ENCODE measurements at regions not wholly inside any gene's neighbourhood (a gene's known extent, or its start where the extent isn't known, plus 50 kb on each side); places are given as distances from the start of the nearest gene placed in this dataset.
"Not testable (repeated sequence)": the region's sequence is repeated elsewhere in the genome, so short reads cannot be mapped to it uniquely, and the experiment has no call there.

DNA sequence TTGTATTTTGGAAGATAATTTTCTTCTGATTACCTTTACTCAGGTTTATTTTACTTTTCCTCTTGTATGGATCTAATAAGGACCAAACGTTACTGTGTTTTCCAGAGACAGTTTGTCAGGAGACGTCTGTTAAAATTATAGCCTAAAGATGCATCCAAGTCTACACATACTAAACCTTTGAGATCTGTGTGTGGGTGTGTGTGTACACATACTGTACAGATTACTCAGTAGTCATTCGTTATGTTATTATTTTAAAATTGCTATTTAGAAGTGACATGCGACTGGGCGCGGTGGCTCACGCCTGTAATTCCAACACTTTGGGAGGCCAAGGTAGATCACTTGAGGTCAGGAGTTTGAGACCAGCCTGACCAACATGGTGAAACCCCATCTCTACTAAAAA, 51.6 kb upstream of the CNTLN start:
- no peak overlapping the region for H3K4me3 Mint-ChIP-seq
- H3K27ac Mint-ChIP-seq = no peak overlapping the region
- no peaks in the 10 kb centered on the region for H3K36me3 Mint-ChIP-seq
- H3K9me3 Mint-ChIP-seq = peaks cover 0 to 2% (median 0%) of the 10 kb centered on the region in 6 donors
- no peaks in the 10 kb centered on the region for H3K4me1 Mint-ChIP-seq
- peaks cover 2 to 4% (median 4%) of the 10 kb centered on the region in 3 donors for H3K27me3 Mint-ChIP-seq (ENCODE audit: low read depth in 3 of 3)
- DNase-seq = no peak

DNA sequence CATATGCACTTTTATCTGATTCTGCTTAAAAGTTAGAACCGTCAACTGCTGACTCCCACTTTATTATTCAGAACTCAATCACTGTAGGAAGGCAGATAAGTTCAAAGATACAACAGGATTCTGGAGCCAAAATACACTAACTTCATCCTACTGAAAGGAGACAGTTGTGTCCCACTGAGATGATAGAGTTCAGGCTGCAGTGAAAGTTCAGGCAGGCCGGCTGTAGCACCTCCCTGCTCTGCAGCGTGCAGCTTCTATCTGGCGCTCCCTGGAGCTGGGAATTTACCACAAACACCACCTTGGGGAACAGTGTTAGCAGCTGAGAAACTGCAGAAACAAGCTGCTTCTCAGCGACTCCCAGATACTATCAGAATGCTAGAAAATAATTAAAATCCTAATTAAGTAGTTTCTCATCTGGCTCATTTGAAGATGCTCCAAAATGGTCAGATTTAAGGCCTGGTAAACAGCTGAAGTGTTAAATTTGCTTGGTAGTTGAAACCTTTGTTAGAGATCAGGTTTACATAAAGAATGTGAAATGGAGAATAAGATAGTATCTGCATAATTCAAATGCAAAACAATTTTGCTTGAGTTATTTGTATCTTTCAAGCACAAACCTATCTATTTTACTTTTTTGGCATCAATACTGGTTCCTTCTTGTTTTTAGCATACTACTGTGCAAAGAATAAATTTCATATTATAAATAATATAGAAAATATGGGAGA, 52.3 kb upstream of the CNTLN start:
- Mint-ChIP-seq H3K4me3 (no peak overlapping the region), H3K4me1 (no peaks in the 10 kb centered on the region), H3K27ac (no peak overlapping the region), H3K36me3 (no peaks in the 10 kb centered on the region), H3K27me3 (ENCODE audit: low read depth in 3 of 3) (peaks cover 2 to 4% (median 4%) of the 10 kb centered on the region in 3 donors), H3K9me3 (peaks cover 0 to 2% (median 0%) of the 10 kb centered on the region in 6 donors)
- no peak for DNase-seq

DNA sequence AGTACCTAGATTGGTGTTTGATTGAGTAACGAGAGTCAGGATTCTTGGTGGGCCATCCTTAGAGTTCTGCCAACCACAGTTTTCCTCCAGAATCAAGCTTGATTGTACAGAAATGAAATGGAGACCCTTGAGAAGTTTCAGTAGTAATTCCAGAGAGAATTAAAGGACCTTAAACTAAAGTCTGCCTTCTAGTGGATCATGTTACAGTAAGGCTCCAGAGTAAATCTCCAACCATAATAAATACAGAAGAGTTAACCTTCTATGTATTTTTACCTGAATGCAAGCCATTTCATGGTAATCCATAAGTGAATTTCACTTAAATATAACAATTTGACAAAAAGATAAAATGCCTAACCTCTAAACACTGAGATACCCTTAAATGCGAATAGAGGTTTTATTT, 53.0 kb upstream of the CNTLN start:
- Mint-ChIP-seq H3K4me3 (no peak overlapping the region), H3K4me1 (no peaks in the 10 kb centered on the region), H3K36me3 (no peaks in the 10 kb centered on the region), H3K27ac (no peak overlapping the region), H3K27me3 (ENCODE audit: low read depth in 3 of 3) (peaks cover 2 to 4% (median 2%) of the 10 kb centered on the region in 3 donors), H3K9me3 (peaks cover 0 to 2% (median 0%) of the 10 kb centered on the region in 6 donors)
- DNase-seq = no peak

DNA sequence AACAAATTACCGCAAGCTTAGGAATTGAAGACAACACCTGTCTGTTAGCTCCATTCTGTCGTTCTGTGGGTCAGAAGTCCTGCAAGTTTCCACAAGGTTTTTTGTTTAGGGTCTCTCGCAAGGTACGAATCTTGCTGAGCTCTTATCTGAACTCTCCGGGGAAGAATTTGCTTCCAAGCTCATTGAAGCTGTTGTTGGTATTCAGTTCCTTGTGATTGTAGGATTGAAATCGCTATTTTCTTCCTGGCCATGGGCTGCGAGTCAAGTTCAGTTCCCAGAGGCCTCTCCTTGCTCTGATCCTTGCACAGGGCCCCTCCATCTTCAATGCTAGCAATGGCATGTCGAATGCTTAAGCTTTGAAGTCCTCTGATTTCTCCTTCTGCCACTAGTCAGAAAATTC, 53.5 kb upstream of the CNTLN start:
- no peak overlapping the region for H3K27ac Mint-ChIP-seq
- H3K4me1 Mint-ChIP-seq = no peaks in the 10 kb centered on the region
- no peaks in the 10 kb centered on the region for H3K36me3 Mint-ChIP-seq
- peaks cover 0 to 4% (median 2%) of the 10 kb centered on the region in 3 donors for H3K27me3 Mint-ChIP-seq (ENCODE audit: low read depth in 3 of 3)
- no peak for DNase-seq
- peaks cover 0 to 2% (median 0%) of the 10 kb centered on the region in 6 donors for H3K9me3 Mint-ChIP-seq
- H3K4me3 Mint-ChIP-seq = no peak overlapping the region

DNA sequence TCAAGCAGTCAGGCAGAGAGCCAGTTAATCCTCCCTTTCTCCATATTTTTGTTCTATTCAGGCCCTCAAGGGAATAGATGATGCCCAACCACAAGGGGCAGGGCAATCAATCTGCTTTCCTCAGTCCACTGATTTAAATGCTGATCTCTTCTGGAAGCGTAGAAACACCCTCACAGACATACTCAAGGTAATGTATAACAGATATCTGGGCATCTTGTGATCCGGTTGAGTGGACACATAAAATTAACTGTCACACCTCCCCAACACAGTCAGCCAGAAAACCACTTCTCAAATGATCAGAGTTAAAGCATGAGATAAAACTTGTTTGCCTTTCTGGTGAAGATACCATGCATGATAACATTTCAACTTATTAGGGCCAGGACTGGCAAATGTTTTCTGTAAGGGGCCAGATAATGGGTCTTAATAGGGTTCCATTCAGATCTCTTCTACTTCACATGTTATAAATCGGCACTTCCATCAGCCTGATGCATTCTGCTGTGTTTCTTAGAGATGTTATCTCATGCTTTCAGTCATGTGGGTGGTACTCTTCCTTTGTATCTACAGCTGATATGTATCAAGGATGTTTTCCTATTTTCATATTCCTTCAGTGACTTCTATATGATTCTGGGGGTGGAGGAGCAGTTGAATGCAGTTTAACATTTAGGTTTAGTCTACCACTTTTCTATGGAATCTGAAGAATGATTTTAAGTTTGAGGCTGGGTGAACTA, 58.9 kb upstream of the CNTLN start:
- no peak overlapping the region for H3K27ac Mint-ChIP-seq
- H3K9me3 Mint-ChIP-seq = peaks cover 0 to 4% (median 0%) of the 10 kb centered on the region in 6 donors
- no peak for DNase-seq
- no peaks in the 10 kb centered on the region for H3K4me1 Mint-ChIP-seq
- H3K27me3 Mint-ChIP-seq (ENCODE audit: low read depth in 3 of 3) = peaks cover 0 to 2% (median 0%) of the 10 kb centered on the region in 3 donors
- H3K4me3 Mint-ChIP-seq = no peak overlapping the region
- no peaks in the 10 kb centered on the region for H3K36me3 Mint-ChIP-seq

DNA sequence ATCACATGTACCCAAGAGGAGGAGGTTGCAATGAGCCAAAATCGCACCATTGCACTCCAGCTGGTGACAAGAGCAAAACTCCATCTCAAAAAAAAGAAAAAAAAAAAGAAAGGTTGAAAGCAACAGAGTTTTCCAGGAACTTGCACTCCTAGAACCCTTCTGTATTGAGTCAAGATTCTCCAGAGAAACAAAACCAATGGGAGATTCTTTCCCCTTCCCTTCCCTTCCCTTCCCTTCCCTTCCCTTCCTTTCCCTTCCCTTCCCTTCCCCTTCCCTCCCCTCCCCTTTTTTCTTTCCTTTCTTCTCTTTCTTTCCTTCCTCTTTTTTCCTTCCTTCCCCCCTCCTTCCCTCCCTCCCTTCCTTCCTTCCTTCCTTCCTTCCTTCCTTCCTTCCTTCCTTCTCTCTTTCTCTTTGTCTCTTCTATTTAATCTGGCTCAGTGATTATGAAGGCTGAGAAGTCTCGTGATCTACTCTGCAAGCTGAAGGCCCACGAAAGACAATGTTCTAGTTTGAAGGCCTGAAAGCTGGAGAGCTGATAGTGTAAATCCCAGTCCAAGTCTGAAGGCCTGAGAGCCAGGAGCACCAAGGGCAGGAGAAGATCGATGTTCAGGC, 59.6 kb upstream of the CNTLN start:
- Mint-ChIP-seq H3K4me3 (no peak overlapping the region), H3K27ac (no peak overlapping the region), H3K36me3 (no peaks in the 10 kb centered on the region), H3K9me3 (peaks cover 0 to 4% (median 0%) of the 10 kb centered on the region in 6 donors), H3K4me1 (no peaks in the 10 kb centered on the region), H3K27me3 (ENCODE audit: low read depth in 3 of 3) (peaks cover 0 to 2% (median 0%) of the 10 kb centered on the region in 3 donors)
- DNase-seq = no peak

DNA sequence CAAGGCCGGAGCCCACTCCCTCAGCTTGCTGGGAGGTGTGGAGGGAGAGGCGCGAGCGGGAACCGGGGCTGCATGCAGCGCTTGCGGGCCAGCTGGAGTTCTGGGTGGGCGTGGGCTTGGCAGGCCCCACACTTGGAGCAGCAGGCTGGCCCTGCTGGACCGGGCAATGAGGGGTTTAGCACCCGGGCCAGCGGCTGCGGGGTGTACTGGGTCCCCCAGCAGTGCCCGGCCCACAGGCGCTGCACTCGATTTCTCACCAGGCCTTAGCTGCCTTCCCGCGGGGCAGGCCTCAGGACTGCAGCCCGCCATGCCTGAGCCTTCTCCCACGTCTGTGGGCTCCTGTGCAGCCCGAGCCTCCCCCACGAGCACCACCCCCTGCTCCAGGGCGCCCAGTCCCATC, 62.3 kb upstream of the CNTLN start:
- not testable (repeated sequence) for H3K9me3 Mint-ChIP-seq; H3K4me3 Mint-ChIP-seq; H3K36me3 Mint-ChIP-seq; DNase-seq; H3K4me1 Mint-ChIP-seq; H3K27me3 Mint-ChIP-seq (ENCODE audit: low read depth in 3 of 3); H3K27ac Mint-ChIP-seq

DNA sequence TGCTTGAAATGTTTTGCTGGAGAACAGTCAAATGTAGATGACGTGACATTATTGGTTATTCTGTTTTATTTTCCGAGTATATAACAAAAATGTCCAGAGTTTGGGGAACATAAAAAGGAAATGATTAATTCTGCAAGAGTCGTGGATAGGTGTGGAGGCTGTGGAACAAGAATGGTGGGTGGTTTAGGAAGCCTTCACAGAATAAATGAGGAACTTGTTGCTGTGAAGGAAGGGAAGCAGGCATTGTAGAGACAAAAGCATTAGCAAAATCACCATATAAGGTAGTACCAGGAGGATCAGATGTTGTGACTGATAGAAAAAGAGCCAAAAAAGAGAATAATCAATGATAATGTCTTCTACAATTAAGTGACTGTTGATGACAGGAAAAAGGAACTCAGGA, 66.2 kb upstream of the CNTLN start:
- H3K27ac Mint-ChIP-seq = no peak overlapping the region
- no peak for DNase-seq
- peaks cover 0 to 2% (median 0%) of the 10 kb centered on the region in 6 donors for H3K9me3 Mint-ChIP-seq
- H3K27me3 Mint-ChIP-seq (ENCODE audit: low read depth in 3 of 3) = peaks cover 0 to 5% (median 3%) of the 10 kb centered on the region in 3 donors
- no peak overlapping the region for H3K4me3 Mint-ChIP-seq
- H3K36me3 Mint-ChIP-seq = no peaks in the 10 kb centered on the region
- no peaks in the 10 kb centered on the region for H3K4me1 Mint-ChIP-seq

DNA sequence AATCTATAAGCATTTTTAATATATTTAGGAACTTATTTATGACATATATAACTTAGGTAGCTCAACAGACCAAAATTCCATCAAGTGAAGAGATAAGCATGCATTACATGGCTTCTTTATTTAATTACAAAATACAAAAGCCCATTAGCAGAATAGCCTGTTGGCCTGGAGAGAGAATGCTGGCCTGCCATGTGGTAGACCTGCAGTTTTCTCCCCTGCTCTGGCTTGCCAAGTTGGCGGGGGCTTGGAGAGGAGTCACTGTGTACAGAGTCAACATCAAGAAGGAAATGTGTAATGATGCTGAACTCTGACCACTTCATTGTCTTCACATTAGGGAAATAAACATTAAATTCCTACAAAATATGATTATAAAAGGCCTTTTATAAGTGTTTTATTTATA, 69.8 kb upstream of the CNTLN start:
- H3K27me3 Mint-ChIP-seq (ENCODE audit: low read depth in 3 of 3) = peaks cover 0 to 8% (median 3%) of the 10 kb centered on the region in 3 donors
- H3K36me3 Mint-ChIP-seq = no peaks in the 10 kb centered on the region
- no peak for DNase-seq
- H3K27ac Mint-ChIP-seq = no peak overlapping the region
- H3K4me1 Mint-ChIP-seq = no peaks in the 10 kb centered on the region
- no peak overlapping the region for H3K4me3 Mint-ChIP-seq
- H3K9me3 Mint-ChIP-seq = peaks cover 0 to 2% (median 0%) of the 10 kb centered on the region in 6 donors

DNA sequence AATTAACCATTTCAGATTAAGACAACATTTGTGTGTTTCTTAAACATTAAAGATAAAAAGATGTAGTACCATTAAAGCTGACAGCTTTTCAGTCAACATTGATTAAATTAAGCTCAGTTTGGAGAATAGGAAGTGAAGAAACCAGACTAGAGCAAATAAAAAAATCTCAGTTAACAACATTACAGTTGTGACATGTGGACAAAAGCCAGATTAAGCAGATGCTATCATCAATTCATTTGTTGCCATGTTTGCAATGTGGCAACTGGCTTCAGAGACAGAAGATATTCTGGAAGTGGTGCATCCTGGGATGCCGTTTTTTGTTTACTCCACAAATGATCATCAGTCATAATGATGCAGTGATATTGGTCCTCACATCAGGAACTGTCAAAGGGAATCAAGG, 70.3 kb upstream of the CNTLN start:
- H3K4me3 Mint-ChIP-seq = no peak overlapping the region
- no peak for DNase-seq
- peaks cover 0 to 8% (median 3%) of the 10 kb centered on the region in 3 donors for H3K27me3 Mint-ChIP-seq (ENCODE audit: low read depth in 3 of 3)
- H3K27ac Mint-ChIP-seq = no peak overlapping the region
- peaks cover 0 to 1% (median 0%) of the 10 kb centered on the region in 6 donors for H3K9me3 Mint-ChIP-seq
- no peaks in the 10 kb centered on the region for H3K36me3 Mint-ChIP-seq
- no peaks in the 10 kb centered on the region for H3K4me1 Mint-ChIP-seq

DNA sequence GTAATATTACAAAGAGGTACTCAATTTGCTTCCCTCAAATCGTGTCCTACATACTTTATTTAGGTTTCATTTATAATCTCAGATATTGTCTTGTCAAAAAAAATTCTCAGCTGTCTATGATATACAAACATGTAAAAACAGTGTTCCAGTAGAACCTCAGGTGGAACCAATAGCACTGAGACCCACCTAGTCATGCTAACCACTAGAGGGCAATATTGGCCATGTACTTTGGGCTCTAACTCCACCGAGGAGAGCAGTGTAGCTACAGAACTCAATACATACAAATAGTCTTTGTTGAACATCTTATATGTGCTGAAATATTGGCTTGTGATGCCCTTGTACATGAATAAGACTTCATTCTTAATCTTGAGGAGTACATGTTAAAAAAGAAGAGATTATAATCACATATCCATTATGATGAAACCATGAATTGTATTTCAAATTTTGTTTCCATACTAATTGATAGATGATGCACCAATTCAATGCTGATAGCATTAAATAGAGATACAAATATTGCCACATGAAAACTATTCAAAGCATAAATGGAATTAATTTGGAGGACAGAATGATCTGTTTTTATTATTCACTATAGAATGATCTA, 71.2 kb upstream of the CNTLN start:
- no peak overlapping the region for H3K4me3 Mint-ChIP-seq
- no peaks in the 10 kb centered on the region for H3K4me1 Mint-ChIP-seq
- H3K36me3 Mint-ChIP-seq = no peaks in the 10 kb centered on the region
- no peak overlapping the region for H3K27ac Mint-ChIP-seq
- DNase-seq = peak; percentile 9 to 25 (median 12)
- no peaks in the 10 kb centered on the region for H3K9me3 Mint-ChIP-seq
- H3K27me3 Mint-ChIP-seq (ENCODE audit: low read depth in 3 of 3) = peaks cover 0 to 7% (median 1%) of the 10 kb centered on the region in 3 donors

DNA sequence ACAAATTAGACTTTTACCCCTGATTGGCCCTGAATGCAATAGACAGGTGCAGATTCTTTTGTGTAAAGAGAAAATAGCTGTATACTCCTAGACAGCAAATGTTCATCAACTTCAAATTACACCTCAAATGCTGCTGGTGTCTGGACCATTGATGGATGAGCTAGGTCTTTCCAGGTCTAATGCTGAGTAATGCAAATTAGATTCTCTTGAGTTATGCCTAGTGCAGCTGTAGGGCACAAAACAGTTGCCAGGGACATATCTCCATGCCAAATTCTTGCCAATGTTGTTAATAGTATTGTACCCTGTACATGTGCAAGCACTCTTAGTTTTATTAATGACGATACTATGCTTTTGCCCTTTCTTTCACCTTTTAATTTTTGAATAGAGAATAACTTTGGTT, 72.3 kb upstream of the CNTLN start:
- Mint-ChIP-seq H3K27ac (no peak overlapping the region), H3K27me3 (ENCODE audit: low read depth in 3 of 3) (peaks cover 0 to 3% (median 0%) of the 10 kb centered on the region in 3 donors), H3K9me3 (no peaks in the 10 kb centered on the region), H3K4me3 (no peak overlapping the region), H3K36me3 (no peaks in the 10 kb centered on the region), H3K4me1 (no peaks in the 10 kb centered on the region)
- DNase-seq = no peak

DNA sequence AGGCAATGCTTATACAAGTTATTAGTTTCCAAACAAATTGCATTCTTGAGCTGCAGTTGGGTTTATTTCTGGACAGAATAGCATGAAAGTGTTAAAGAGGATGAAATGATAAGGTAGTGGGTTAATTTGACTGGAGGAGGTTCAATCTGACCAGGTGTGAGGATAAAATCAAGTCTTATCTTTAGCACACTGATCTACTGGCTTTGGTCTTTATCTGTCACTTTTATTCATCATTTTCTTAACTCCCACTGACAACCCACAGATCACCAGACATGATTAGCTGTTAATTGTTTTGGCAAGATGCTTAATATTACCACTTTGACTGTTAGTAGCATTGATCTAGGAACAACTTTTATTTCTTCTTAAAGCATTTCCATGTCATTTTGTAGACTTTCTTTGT, 74.4 kb upstream of the CNTLN start:
- H3K27ac Mint-ChIP-seq = no peak overlapping the region
- no peaks in the 10 kb centered on the region for H3K9me3 Mint-ChIP-seq
- H3K4me3 Mint-ChIP-seq = no peak overlapping the region
- H3K4me1 Mint-ChIP-seq = no peaks in the 10 kb centered on the region
- no peak for DNase-seq
- no peaks in the 10 kb centered on the region for H3K36me3 Mint-ChIP-seq
- peaks cover 0 to 3% (median 0%) of the 10 kb centered on the region in 3 donors for H3K27me3 Mint-ChIP-seq (ENCODE audit: low read depth in 3 of 3)

DNA sequence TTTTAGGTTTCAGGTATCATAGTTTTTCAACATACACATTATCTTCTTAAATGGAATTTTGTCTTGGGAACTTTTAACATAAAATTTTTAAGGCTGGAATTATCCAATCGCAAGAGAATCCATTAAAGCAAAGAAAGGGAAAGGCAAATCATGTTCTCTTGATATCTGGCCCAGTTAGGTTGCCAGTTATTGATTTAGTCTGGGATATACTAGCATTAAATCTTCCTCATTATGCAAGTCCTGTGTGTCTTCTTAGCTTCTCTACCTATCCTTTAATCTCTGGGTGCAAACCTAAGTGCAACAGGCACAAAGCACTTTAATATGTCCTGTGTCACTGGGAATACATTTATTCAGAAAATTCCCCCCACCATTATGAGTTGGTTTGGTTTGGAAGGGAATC, 75.4 kb upstream of the CNTLN start:
- Mint-ChIP-seq H3K27ac (no peak overlapping the region), H3K36me3 (no peaks in the 10 kb centered on the region), H3K9me3 (no peaks in the 10 kb centered on the region)

More for the DNA sequence above, 75.4 kb upstream of the CNTLN start:
- DNase-seq = no peak
- Mint-ChIP-seq H3K4me3 (no peak overlapping the region), H3K4me1 (no peaks in the 10 kb centered on the region), H3K27me3 (ENCODE audit: low read depth in 3 of 3) (peaks cover 0 to 3% (median 1%) of the 10 kb centered on the region in 3 donors)

All from immature natural killer cell (primary cell).